ENCODE measurements at regions not wholly inside any gene's neighbourhood (a gene's known extent, or its start where the extent isn't known, plus 50 kb on each side); places are given as distances from the start of the nearest gene placed in this dataset.

GRCh38 chr4:4637710-4638109 is 95.9 kb upstream of the STX18 start:
- no peaks in the 10 kb centered on the region for H3K9me3 Mint-ChIP-seq
- peaks cover 13% of the 10 kb centered on the region for H3K27me3 Mint-ChIP-seq (ENCODE audit: low read depth)
- H3K27ac Mint-ChIP-seq, result no peak overlapping the region
- H3K4me1 Mint-ChIP-seq, result peaks cover 23% of the 10 kb centered on the region
- TF ChIP-seq CTCF (IDR thresholded peaks at IDR 0.05; ENCODE audit: unreplicated experiment in 3 of 3), result no peak
- H3K36me3 Mint-ChIP-seq (ENCODE audit: low read depth), result no peaks in the 10 kb centered on the region
- H3K4me3 Mint-ChIP-seq, result no peak overlapping the region

GRCh38 chr4:4633431-4633830 is 91.6 kb upstream of the STX18 start:
- Mint-ChIP-seq H3K27ac (no peak overlapping the region), H3K27me3 (ENCODE audit: low read depth) (peaks cover under 1% of the 10 kb centered on the region), H3K9me3 (no peaks in the 10 kb centered on the region), H3K36me3 (ENCODE audit: low read depth) (peaks cover 4% of the 10 kb centered on the region), H3K4me3 (no peak overlapping the region), H3K4me1 (no peaks in the 10 kb centered on the region)
- TF ChIP-seq CTCF (IDR thresholded peaks at IDR 0.05; ENCODE audit: unreplicated experiment in 3 of 3), result no peak

- Mint-ChIP-seq H3K27me3 (ENCODE audit: low read depth) (peaks cover 5% of the 10 kb centered on the region), H3K9me3 (no peaks in the 10 kb centered on the region), H3K4me3 (no peak overlapping the region), H3K4me1 (no peaks in the 10 kb centered on the region), H3K36me3 (ENCODE audit: low read depth) (peaks cover 4% of the 10 kb centered on the region), H3K27ac (no peak overlapping the region)
- no peak for TF ChIP-seq CTCF (IDR thresholded peaks at IDR 0.05; ENCODE audit: unreplicated experiment in 3 of 3)
These were observed 89.3 kb upstream of the STX18 start for GRCh38 chr4:4631150-4631549.

GRCh38 chr4:4627906-4628305 is 86.1 kb upstream of the STX18 start:
- Mint-ChIP-seq H3K9me3 (no peaks in the 10 kb centered on the region), H3K4me1 (no peaks in the 10 kb centered on the region), H3K27me3 (ENCODE audit: low read depth) (peaks cover 5% of the 10 kb centered on the region), H3K36me3 (ENCODE audit: low read depth) (peaks cover 4% of the 10 kb centered on the region), H3K27ac (no peak overlapping the region), H3K4me3 (no peak overlapping the region)
- TF ChIP-seq CTCF (IDR thresholded peaks at IDR 0.05; ENCODE audit: unreplicated experiment in 3 of 3), result no peak

- H3K36me3 Mint-ChIP-seq (ENCODE audit: low read depth), result no peaks in the 10 kb centered on the region
- peaks cover 5% of the 10 kb centered on the region for H3K27me3 Mint-ChIP-seq (ENCODE audit: low read depth)
- H3K9me3 Mint-ChIP-seq, result no peaks in the 10 kb centered on the region
- no peak overlapping the region for H3K4me3 Mint-ChIP-seq
- H3K4me1 Mint-ChIP-seq, result no peaks in the 10 kb centered on the region
- H3K27ac Mint-ChIP-seq, result no peak overlapping the region
- no peak for TF ChIP-seq CTCF (IDR thresholded peaks at IDR 0.05; ENCODE audit: unreplicated experiment in 3 of 3)
These were observed 85.3 kb upstream of the STX18 start for GRCh38 chr4:4627111-4627510.

GRCh38 chr4:4625488-4625887 is 83.6 kb upstream of the STX18 start:
- H3K27me3 Mint-ChIP-seq (ENCODE audit: low read depth), result peaks cover 5% of the 10 kb centered on the region
- no peaks in the 10 kb centered on the region for H3K36me3 Mint-ChIP-seq (ENCODE audit: low read depth)
- H3K4me1 Mint-ChIP-seq, result no peaks in the 10 kb centered on the region
- H3K9me3 Mint-ChIP-seq, result no peaks in the 10 kb centered on the region
- no peak overlapping the region for H3K27ac Mint-ChIP-seq
- TF ChIP-seq CTCF (IDR thresholded peaks at IDR 0.05; ENCODE audit: unreplicated experiment in 3 of 3), result no peak
- no peak overlapping the region for H3K4me3 Mint-ChIP-seq

Data from nephron (organoid).